Pancreas (tissue), 10 donors: ENCODE measurements at regions not wholly inside any gene's neighbourhood (a gene's known extent, or its start where the extent isn't known, plus 50 kb on each side); places are given as distances from the start of the nearest gene placed in this dataset.

Experiments used
- ATAC-seq, 4 donors: fragments of 200-7000 bp; cut with Tn5 transposase; one replicate each; pipeline versions ENCODE4 v1.8.0 to v1.9.1; 2020; ENCODE audit warnings: mild to moderate bottlenecking in 4 of 4, moderate library complexity in 4 of 4
- DNase-seq, 6 donors: peaks; one replicate each; pipeline ENCODE4 v3.0.0-alpha.2; 2020
- FAIRE-seq: peaks from 2 replicates; lab custom pipeline; 2012; peaks lifted over from hg19 to GRCh38; lab: Jason Lieb, UNC
- H3K27ac ChIP-seq, 4 donors: fragments of 200-600 bp; sonication (generic); 1 replicate in 3 of 4; 2 replicates in 1 of 4; pipeline versions ENCODE4 v1.5.0 to v1.8.0; 2020
- H3K27me3 ChIP-seq, 4 donors: fragments of 200-600 bp; one replicate each; pipeline ENCODE4 v1.8.0; 2021
- H3K36me3 ChIP-seq, 3 donors: fragments of 200-600 bp; sonication (generic) in 1 of 3; one replicate each; pipeline versions ENCODE4 v1.5.0 to v1.8.0; 2020 to 2021
- H3K4me1 ChIP-seq, 3 donors: fragments of 200-600 bp; one replicate each; pipeline ENCODE4 v1.8.0; 2021
- H3K4me3 ChIP-seq, 4 donors: fragments of 200-600 bp; sonication (generic) in 2 of 4; one replicate each; pipeline versions ENCODE4 v1.5.0 to v1.8.0; 2020 to 2021
- H3K9me3 ChIP-seq, 4 donors: fragments of 200-600 bp; one replicate each; pipeline ENCODE4 v1.8.0; 2021
- WGBS, 2 donors: extraction: QIAGEN DNeasy Blood & Tissue Kit; methylation state at CpG; one replicate each; pipeline ENCODE4 v1.1.7; 2013; 5-methylcytosine and 5-hydroxymethylcytosine counted together
- intact Hi-C, 3 donors: fragments of 100-400 bp; cut with DNase I; formaldehyde crosslinking; loops; one replicate each; pipeline versions ENCODE4 v1.11.1 to v1.14.2; 2022
- TF ChIP-seq, protein P1 (sequence below), 4 donors: fragments of 200-600 bp; sonication (generic) in 3 of 4; IDR thresholded peaks; one replicate each; pipeline versions ENCODE4 v1.5.0 to v1.8.0; 2021; ENCODE audit warnings: antibody characterized with exemption in 4 of 4
- donor health status: healthy with polysubstance abuse.
- donor health status: DM: no; HTN: no; CAD: no; lungs with moderate emphysema.
- donor health status: DM: no; HTN: no; CAD: no.
- donor health status: control.
- donor health status: control.
- donor health status: Bipolar disorder and iron deficiency.
- donor health status: DM: yes; HTN: yes; CAD: no.
- donor health status: DM: no; HTN: no; CAD: no.
- donor health status: DM: no; HTN: no; CAD: no.
- donor health status: DM: yes; HTN: yes; CAD: no.

DNA sequence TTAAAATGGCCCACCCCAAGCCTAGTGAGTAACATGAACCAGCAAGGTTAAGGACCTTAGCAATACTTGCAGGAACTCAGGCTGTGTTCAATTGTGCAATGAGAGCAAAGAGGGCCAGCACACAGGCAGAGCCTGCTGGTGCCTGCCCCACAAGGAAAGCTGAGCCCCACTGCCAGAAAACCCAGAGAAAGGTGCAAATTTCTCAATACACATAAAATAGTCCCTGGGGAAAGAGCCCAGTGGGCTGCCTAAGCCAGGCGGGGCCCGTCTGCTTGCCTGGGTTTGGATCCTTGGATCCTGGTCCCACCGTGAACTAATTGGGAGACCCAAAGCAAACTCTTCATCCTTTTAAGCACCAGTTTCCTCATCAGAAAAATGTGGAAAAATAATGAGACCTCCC lies 128.5 kb upstream of the CACNA1E start:
- Histone ChIP-seq H3K4me1 (no peaks in the 10 kb centered on the region), H3K27me3 (no peaks in the 10 kb centered on the region), H3K9me3 (no peaks in the 10 kb centered on the region), H3K36me3 (no peaks in the 10 kb centered on the region), H3K27ac (no peak overlapping the region), H3K4me3 (no peak overlapping the region)
- ATAC-seq (no peak), FAIRE-seq (no peak), DNase-seq (no peak)
- TF ChIP-seq, protein P1, sequence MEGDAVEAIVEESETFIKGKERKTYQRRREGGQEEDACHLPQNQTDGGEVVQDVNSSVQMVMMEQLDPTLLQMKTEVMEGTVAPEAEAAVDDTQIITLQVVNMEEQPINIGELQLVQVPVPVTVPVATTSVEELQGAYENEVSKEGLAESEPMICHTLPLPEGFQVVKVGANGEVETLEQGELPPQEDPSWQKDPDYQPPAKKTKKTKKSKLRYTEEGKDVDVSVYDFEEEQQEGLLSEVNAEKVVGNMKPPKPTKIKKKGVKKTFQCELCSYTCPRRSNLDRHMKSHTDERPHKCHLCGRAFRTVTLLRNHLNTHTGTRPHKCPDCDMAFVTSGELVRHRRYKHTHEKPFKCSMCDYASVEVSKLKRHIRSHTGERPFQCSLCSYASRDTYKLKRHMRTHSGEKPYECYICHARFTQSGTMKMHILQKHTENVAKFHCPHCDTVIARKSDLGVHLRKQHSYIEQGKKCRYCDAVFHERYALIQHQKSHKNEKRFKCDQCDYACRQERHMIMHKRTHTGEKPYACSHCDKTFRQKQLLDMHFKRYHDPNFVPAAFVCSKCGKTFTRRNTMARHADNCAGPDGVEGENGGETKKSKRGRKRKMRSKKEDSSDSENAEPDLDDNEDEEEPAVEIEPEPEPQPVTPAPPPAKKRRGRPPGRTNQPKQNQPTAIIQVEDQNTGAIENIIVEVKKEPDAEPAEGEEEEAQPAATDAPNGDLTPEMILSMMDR (IDR thresholded peaks at IDR 0.05) = no peak
- WGBS, 2 donors = 95 to 96% methylated on average over 3 of the region's 3 CpGs
- intact Hi-C loops = no loop called here

DNA sequence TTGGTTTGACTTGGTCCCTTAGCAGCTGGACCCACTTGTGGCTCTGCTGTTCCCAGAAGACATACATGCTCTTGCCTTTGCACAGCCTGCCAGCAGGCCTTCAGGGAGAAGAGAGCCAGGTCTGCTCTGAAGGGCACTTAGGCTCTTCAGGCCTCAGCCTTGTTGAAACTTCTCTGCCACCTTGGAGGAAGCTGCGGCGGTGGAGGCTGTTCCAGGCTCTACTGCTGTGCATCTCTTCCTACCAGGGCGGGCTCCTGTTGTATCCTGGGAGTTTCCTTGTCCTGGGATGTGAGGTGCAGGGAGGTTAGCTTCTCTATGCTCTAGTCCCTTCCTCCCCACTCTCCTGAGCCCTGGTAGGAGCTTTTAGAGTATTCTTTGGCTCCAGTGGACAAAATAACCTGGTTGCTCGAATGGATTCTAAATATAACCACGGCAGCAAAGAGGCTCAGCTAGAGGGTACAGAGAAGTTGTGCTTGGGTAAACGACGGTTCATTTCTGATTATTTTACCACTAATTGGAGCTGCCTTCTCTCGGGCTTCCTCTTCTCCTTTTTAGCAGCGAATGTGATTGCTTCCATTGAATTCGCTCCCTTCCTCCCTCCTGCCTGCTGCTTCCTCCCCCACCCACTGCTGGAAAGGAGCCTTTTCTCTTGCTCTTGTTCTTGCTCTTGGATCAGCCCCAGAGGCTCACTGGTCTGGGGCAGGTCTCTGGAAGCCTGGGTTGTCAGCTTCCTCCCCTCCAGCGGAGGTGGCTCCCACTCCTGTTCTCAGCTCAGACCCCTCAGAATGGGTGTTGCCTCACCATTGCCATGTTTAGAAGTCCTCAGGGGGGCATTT lies 126.6 kb upstream of the CACNA1E start:
- H3K9me3 ChIP-seq = no peaks in the 10 kb centered on the region
- no peak for ATAC-seq
- 59 to 66% methylated on average over 11 of the region's 11 CpGs for WGBS, 2 donors
- no peaks in the 10 kb centered on the region for H3K4me1 ChIP-seq
- intact Hi-C loops = no loop called here
- no peaks in the 10 kb centered on the region for H3K27me3 ChIP-seq
- TF ChIP-seq, protein P1 (IDR thresholded peaks at IDR 0.05) = no peak
- no peak overlapping the region for H3K27ac ChIP-seq
- no peak for FAIRE-seq
- no peaks in the 10 kb centered on the region for H3K36me3 ChIP-seq
- no peak overlapping the region for H3K4me3 ChIP-seq
- no peak for DNase-seq

GRCh38 chr1:181359012-181359411 lies 124.3 kb upstream of the CACNA1E start:
- 52 to 64% methylated on average over 2 of the region's 2 CpGs for WGBS, 2 donors
- no peaks in the 10 kb centered on the region for H3K4me1 ChIP-seq

GRCh38 chr1:181364801-181365200 lies 118.5 kb upstream of the CACNA1E start:
- no peaks in the 10 kb centered on the region for H3K9me3 ChIP-seq
- intact Hi-C loops = no loop called here
- no peak for DNase-seq
- H3K36me3 ChIP-seq = no peaks in the 10 kb centered on the region
- WGBS, 2 donors = 77 to 84% methylated on average over 3 of the region's 3 CpGs
- H3K27ac ChIP-seq = no peak overlapping the region
- H3K4me1 ChIP-seq = no peaks in the 10 kb centered on the region
- ATAC-seq = no peak
- TF ChIP-seq, protein P1 (IDR thresholded peaks at IDR 0.05) = no peak
- no peak overlapping the region for H3K4me3 ChIP-seq
- H3K27me3 ChIP-seq = no peaks in the 10 kb centered on the region
- FAIRE-seq = no peak

More at GRCh38 chr1:181359012-181359411, 124.3 kb upstream of the CACNA1E start:
- H3K27ac ChIP-seq = no peak overlapping the region
- H3K27me3 ChIP-seq = no peaks in the 10 kb centered on the region
- DNase-seq = no peak
- FAIRE-seq = no peak
- no peaks in the 10 kb centered on the region for H3K9me3 ChIP-seq
- TF ChIP-seq, protein P1 (IDR thresholded peaks at IDR 0.05) = no peak
- no peak for ATAC-seq
- intact Hi-C loops = no loop called here
- no peak overlapping the region for H3K4me3 ChIP-seq
- no peaks in the 10 kb centered on the region for H3K36me3 ChIP-seq

DNA sequence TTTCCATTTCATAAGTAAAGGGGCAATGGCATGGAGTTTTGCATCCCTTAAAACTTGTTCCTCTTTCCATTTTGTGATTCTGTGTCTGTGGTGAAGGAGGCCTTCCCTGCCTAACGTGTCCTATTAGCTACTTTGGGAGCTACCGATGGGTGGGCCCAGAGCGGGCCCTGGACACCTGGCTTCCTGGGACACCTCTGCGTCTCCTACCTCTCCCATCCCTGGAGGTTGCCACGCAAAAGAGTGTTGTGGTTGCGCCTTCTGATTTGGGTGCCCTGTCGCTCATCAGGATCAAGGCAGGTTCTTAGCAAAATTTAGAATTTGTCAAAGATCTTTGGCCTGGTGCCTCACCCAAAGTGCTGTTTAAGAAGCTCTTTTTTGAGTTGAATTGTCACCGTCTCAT lies 116.4 kb upstream of the CACNA1E start:
- FAIRE-seq (no peak), DNase-seq (no peak), ATAC-seq (no peak)
- H3K27me3 ChIP-seq = no peaks in the 10 kb centered on the region
- TF ChIP-seq, protein P1 (IDR thresholded peaks at IDR 0.05) = no peak
- H3K27ac ChIP-seq = no peak overlapping the region
- H3K4me3 ChIP-seq = no peak overlapping the region
- intact Hi-C loops = no loop called here
- H3K9me3 ChIP-seq = peaks cover 0 to 4% (median 0%) of the 10 kb centered on the region in 4 donors
- WGBS, 2 donors = 86 to 88% methylated on average over 8 of the region's 8 CpGs
- H3K36me3 ChIP-seq = no peaks in the 10 kb centered on the region
- no peaks in the 10 kb centered on the region for H3K4me1 ChIP-seq
